ENCODE measurements at regions not wholly inside any gene's neighbourhood (a gene's known extent, or its start where the extent isn't known, plus 50 kb on each side); places are given as distances from the start of the nearest gene placed in this dataset.

- no peaks in the 10 kb centered on the region for H3F3A ChIP-seq (ENCODE audit: low read length, unreplicated experiment)
- no peaks in the 10 kb centered on the region for H3K36me3 ChIP-seq (ENCODE audit: low read depth, low read length)
- ATAC-seq (peak; percentile 76), DNase-seq (peak; percentile 19)
- H3K9me3 ChIP-seq (ENCODE audit: low read length), result no peaks in the 10 kb centered on the region
- H4K20me1 ChIP-seq (ENCODE audit: low read length), result no peaks in the 10 kb centered on the region
- no peaks in the 10 kb centered on the region for H3K79me2 ChIP-seq (ENCODE audit: low read length)
- no peak overlapping the region for H3K4me3 ChIP-seq (ENCODE audit: low read length)
- no TSS peak for BruUV-seq (replicated peaks)
- no peak overlapping the region for H3K9ac ChIP-seq (ENCODE audit: low read length)
- 0 out of 2 replicates have a peak overlapping the region, but pooled peaks have one; percentile 21 for H2AFZ ChIP-seq (ENCODE audit: low read length)
- H3K27ac ChIP-seq (ENCODE audit: low read length), result no peak overlapping the region
- no peak overlapping the region for H3K4me2 ChIP-seq (ENCODE audit: low read length)
- 0 out of 2 replicates have a peak, but pooled peaks cover 5% of the 10 kb centered on the region for H3K4me1 ChIP-seq (ENCODE audit: insufficient read depth, low read length)
- intact Hi-C loops (cut with micrococcal nuclease), result no loop called here
- POLR2A ChIA-PET (ENCODE audit: unreplicated experiment), result no interaction called here
- CTCF ChIA-PET, result no interaction called here
- no peaks in the 10 kb centered on the region for H3K9me2 ChIP-seq (replicated peaks; ENCODE audit: low read length)
- H3K27me3 ChIP-seq (ENCODE audit: low read length), result no peaks in the 10 kb centered on the region
- TF ChIP-seq EZH2 (IDR thresholded peaks at IDR 0.05; ENCODE audit: low read length, unreplicated experiment), result no peak
Observed at GRCh38 chr2:139367416-139367815, 587.2 kb upstream of the NXPH2 start.

GRCh38 chr2:139366681-139367080 is 586.5 kb upstream of the NXPH2 start:
- no peak overlapping the region for H3K9ac ChIP-seq (ENCODE audit: low read length)
- intact Hi-C loops (cut with micrococcal nuclease), result no loop called here
- POLR2A ChIA-PET (ENCODE audit: unreplicated experiment), result no interaction called here
- CTCF ChIA-PET, result no interaction called here
- no peaks in the 10 kb centered on the region for H4K20me1 ChIP-seq (ENCODE audit: low read length)
- DNase-seq (no peak), ATAC-seq (no peak)
- H3K4me1 ChIP-seq (ENCODE audit: insufficient read depth, low read length), result 0 out of 2 replicates have a peak, but pooled peaks cover 5% of the 10 kb centered on the region
- H3K9me2 ChIP-seq (replicated peaks; ENCODE audit: low read length), result no peaks in the 10 kb centered on the region
- no peaks in the 10 kb centered on the region for H3K27me3 ChIP-seq (ENCODE audit: low read length)
- no peak overlapping the region for H2AFZ ChIP-seq (ENCODE audit: low read length)
- H3K27ac ChIP-seq (ENCODE audit: low read length), result no peak overlapping the region
- no peaks in the 10 kb centered on the region for H3K36me3 ChIP-seq (ENCODE audit: low read depth, low read length)
- no peaks in the 10 kb centered on the region for H3K9me3 ChIP-seq (ENCODE audit: low read length)
- H3K4me2 ChIP-seq (ENCODE audit: low read length), result no peak overlapping the region
- BruUV-seq (replicated peaks), result no TSS peak
- H3F3A ChIP-seq (ENCODE audit: low read length, unreplicated experiment), result no peaks in the 10 kb centered on the region
- H3K4me3 ChIP-seq (ENCODE audit: low read length), result no peak overlapping the region
- TF ChIP-seq CTCF (conservative IDR thresholded peaks at IDR 0.05; ENCODE audit: low read depth, low read length), result no peak
- TF ChIP-seq EZH2 (IDR thresholded peaks at IDR 0.05; ENCODE audit: low read length, unreplicated experiment), result no peak
- TF ChIP-seq EZH2phosphoT487 (IDR thresholded peaks at IDR 0.05; ENCODE audit: borderline replicate concordance, low read length), result no peak
- no peaks in the 10 kb centered on the region for H3K79me2 ChIP-seq (ENCODE audit: low read length)

- ATAC-seq, result no peak
- intact Hi-C loops (cut with micrococcal nuclease), result no loop called here
Observed at GRCh38 chr2:139365189-139365588, 585.0 kb upstream of the NXPH2 start.

More at GRCh38 chr2:139365189-139365588, 585.0 kb upstream of the NXPH2 start:
- H3K4me2 ChIP-seq (ENCODE audit: low read length), result no peak overlapping the region
- H3K9me3 ChIP-seq (ENCODE audit: low read length), result no peaks in the 10 kb centered on the region
- no peaks in the 10 kb centered on the region for H3K27me3 ChIP-seq (ENCODE audit: low read length)
- 0 out of 2 replicates have a peak, but pooled peaks cover 5% of the 10 kb centered on the region for H3K4me1 ChIP-seq (ENCODE audit: insufficient read depth, low read length)
- H3K9ac ChIP-seq (ENCODE audit: low read length), result no peak overlapping the region
- no peak overlapping the region for H2AFZ ChIP-seq (ENCODE audit: low read length)
- no peaks in the 10 kb centered on the region for H4K20me1 ChIP-seq (ENCODE audit: low read length)
- DNase-seq, result no peak
- CTCF ChIA-PET, result no interaction called here
- POLR2A ChIA-PET (ENCODE audit: unreplicated experiment), result no interaction called here
- H3K79me2 ChIP-seq (ENCODE audit: low read length), result no peaks in the 10 kb centered on the region
- no peaks in the 10 kb centered on the region for H3F3A ChIP-seq (ENCODE audit: low read length, unreplicated experiment)
- no peak overlapping the region for H3K27ac ChIP-seq (ENCODE audit: low read length)
- no peak for TF ChIP-seq EZH2phosphoT487 (IDR thresholded peaks at IDR 0.05; ENCODE audit: borderline replicate concordance, low read length)
- no peak for TF ChIP-seq CTCF (conservative IDR thresholded peaks at IDR 0.05; ENCODE audit: low read depth, low read length)
- TF ChIP-seq EZH2 (IDR thresholded peaks at IDR 0.05; ENCODE audit: low read length, unreplicated experiment), result no peak
- no TSS peak for BruUV-seq (replicated peaks)
- H3K36me3 ChIP-seq (ENCODE audit: low read depth, low read length), result no peaks in the 10 kb centered on the region
- H3K9me2 ChIP-seq (replicated peaks; ENCODE audit: low read length), result no peaks in the 10 kb centered on the region
- H3K4me3 ChIP-seq (ENCODE audit: low read length), result no peak overlapping the region
